GM12878 (cell line): ENCODE measurements at regions not wholly inside any gene's neighbourhood (a gene's known extent, or its start where the extent isn't known, plus 50 kb on each side); places are given as distances from the start of the nearest gene placed in this dataset.

Experiments
- ATAC-seq: fragments of 200-7000 bp; cut with Tn5 transposase; 3 replicates; pipeline ENCODE4 v1.9.1; 2020; ENCODE audit warnings: mild to moderate bottlenecking, moderate library complexity
- BruUV-seq: library from RNA; stranded (reverse); fragments of 400-500 nt; replicated peaks from 2 replicates; lab custom pipeline; 2021; lab: Mats Ljungman, UMichigan
- CTCF ChIA-PET: fragments of 300-600 bp; sonication (Branson Sonifier 250); formaldehyde crosslinking; extraction: SDS; loops from one replicate; lab custom pipeline; 2021; ENCODE audit warnings: inconsistent platforms; lab: Yijun Ruan, JAX
- POLR2A ChIA-PET: fragments of 350-600 bp; formaldehyde crosslinking; extraction: SDS; loops from one replicate; lab custom pipeline; 2021; ENCODE audit warnings: inconsistent platforms; lab: Charles Lee
- RAD21 ChIA-PET: fragments of 300-600 bp; sonication (Branson Sonifier 250); formaldehyde crosslinking; loops from one replicate; lab custom pipeline; 2023; ENCODE audit warnings: antibody characterized with exemption; ENCODE audit not compliant: unreplicated experiment; lab: Charles Lee
- SMC1A ChIA-PET: fragments of 300-600 bp; sonication (Branson Sonifier 250); formaldehyde crosslinking; loops from one replicate; lab custom pipeline; 2023; ENCODE audit not compliant: unreplicated experiment, uncharacterized antibody; lab: Charles Lee
- DNase-seq: peaks from one replicate; pipeline ENCODE4 v3.0.0-alpha.2; 2011; ENCODE audit warnings: low read depth, low spot score
- FAIRE-seq: peaks from 3 replicates; lab custom pipeline; 2011; peaks lifted over from hg19 to GRCh38; lab: Jason Lieb, UNC
- H2AFZ ChIP-seq: 2 replicates; pipeline ENCODE4 v1.6.0; 2011; ENCODE audit warnings: low read depth, low read length, control low read depth; ENCODE audit not compliant: control insufficient read depth
- H3K27ac ChIP-seq: 2 replicates; pipeline ENCODE4 v1.5.1; 2011; ENCODE audit warnings: control low read depth; ENCODE audit not compliant: control insufficient read depth, insufficient read depth
- H3K27me3 ChIP-seq, 2 experiments: replicated peaks in 1 of 2; 2 replicates each; pipeline versions ENCODE4 v1.6.0 to v1.6.1; 2011; ENCODE audit warnings: low read length in 1 of 2; ENCODE audit not compliant: control insufficient read depth in 2 of 2, insufficient read depth in 2 of 2
- H3K36me3 ChIP-seq, 2 experiments: 2 replicates each; pipeline ENCODE4 v1.5.1; 2011; ENCODE audit warnings: low read length in 1 of 2; ENCODE audit not compliant: control insufficient read depth in 2 of 2, insufficient read depth in 2 of 2
- H3K4me1 ChIP-seq: 2 replicates; pipeline ENCODE4 v1.6.1; 2011; ENCODE audit warnings: mild to moderate bottlenecking, low read length, moderate library complexity, mixed read lengths; ENCODE audit not compliant: control insufficient read depth, insufficient read depth
- H3K4me2 ChIP-seq: 2 replicates; pipeline ENCODE4 v1.6.0; 2011; ENCODE audit warnings: control low read depth; ENCODE audit not compliant: control insufficient read depth, insufficient read depth
- H3K4me3 ChIP-seq: fragments of 200-600 bp; sonication (generic); 2 replicates; pipeline ENCODE4 v1.5.1; 2016
- H3K79me2 ChIP-seq: 2 replicates; pipeline ENCODE4 v1.6.0; 2011; ENCODE audit warnings: low read length; ENCODE audit not compliant: control insufficient read depth, insufficient read depth
- H3K9ac ChIP-seq: 2 replicates; pipeline ENCODE4 v1.8.0; 2011; ENCODE audit warnings: low read length, control low read depth, mixed read lengths; ENCODE audit not compliant: control insufficient read depth, insufficient read depth
- H3K9me3 ChIP-seq: replicated peaks from 3 replicates; pipeline ENCODE4 v1.5.1; 2011; ENCODE audit warnings: mild to moderate bottlenecking, low read length; ENCODE audit not compliant: control insufficient read depth, insufficient read depth
- H4K20me1 ChIP-seq: 2 replicates; pipeline ENCODE4 v1.6.0; 2011; ENCODE audit not compliant: control insufficient read depth, insufficient read depth
- BCL3 ChIP-seq: IDR thresholded peaks from 2 replicates; pipeline ENCODE4 v1.6.1; 2011; ENCODE audit warnings: borderline replicate concordance, low read depth, mild to moderate bottlenecking, moderate library complexity, low read length; ENCODE audit not compliant: insufficient read depth, poor library complexity, severe bottlenecking
- BCLAF1 ChIP-seq: fragments of 450-650 bp; IDR thresholded peaks from 2 replicates; pipeline ENCODE4 v1.6.1; 2017; ENCODE audit warnings: antibody characterized with exemption, mild to moderate bottlenecking, moderate library complexity
- BMI1 ChIP-seq: fragments of 450-650 bp; IDR thresholded peaks from 2 replicates; pipeline ENCODE4 v1.6.1; 2016; ENCODE audit warnings: mild to moderate bottlenecking, moderate library complexity, borderline replicate concordance
- BRCA1 ChIP-seq: IDR thresholded peaks from 2 replicates; pipeline ENCODE4 v1.6.1; 2011; ENCODE audit warnings: low read depth, low read length, improper control_type of control experiment
- ETV6 ChIP-seq, 2 experiments: fragments of 450-650 bp in 1 of 2; IDR thresholded peaks in 1 of 2; conservative IDR thresholded peaks in 1 of 2; 2 replicates each; pipeline ENCODE4 v1.6.1; 2014; ENCODE audit warnings: antibody characterized with exemption in 1 of 2, borderline replicate concordance in 1 of 2, low read depth in 1 of 2, mild to moderate bottlenecking in 1 of 2, moderate library complexity in 1 of 2
- HDAC2 ChIP-seq: fragments of 200-600 bp; sonication (generic); IDR thresholded peaks from 2 replicates; pipeline ENCODE4 v1.6.1; 2017
- JUNB ChIP-seq: IDR thresholded peaks from 2 replicates; pipeline ENCODE4 v1.6.1; 2016; ENCODE audit warnings: antibody characterized with exemption, mild to moderate bottlenecking
- MXI1 ChIP-seq: fragments of 150-350 bp; IDR thresholded peaks from 2 replicates; pipeline ENCODE4 v1.6.1; 2011; ENCODE audit warnings: low read depth, mild to moderate bottlenecking, inconsistent platforms, low read length, improper control_type of control experiment
- NFXL1 ChIP-seq: fragments of 450-650 bp; IDR thresholded peaks from 2 replicates; pipeline ENCODE4 v1.6.1; 2017; ENCODE audit warnings: antibody characterized with exemption, mild to moderate bottlenecking, borderline replicate concordance
- NR2C1 ChIP-seq: fragments of 450-650 bp; IDR thresholded peaks from 2 replicates; pipeline ENCODE4 v1.6.1; 2017; ENCODE audit warnings: antibody characterized with exemption, mild to moderate bottlenecking, moderate library complexity
- POLR2AphosphoS5 ChIP-seq: IDR thresholded peaks from 2 replicates; pipeline ENCODE4 v1.6.1; 2011; ENCODE audit warnings: mild to moderate bottlenecking, low read length, inconsistent platforms
- RBBP5 ChIP-seq: fragments of 200-600 bp; sonication (generic); conservative IDR thresholded peaks from 2 replicates; pipeline ENCODE4 v1.6.1; 2016
- SPI1 ChIP-seq: IDR thresholded peaks from 2 replicates; pipeline ENCODE4 v1.6.1; 2011; ENCODE audit warnings: low read depth, mild to moderate bottlenecking, low read length, moderate library complexity, borderline replicate concordance; ENCODE audit not compliant: insufficient read depth
- SREBF1 ChIP-seq: IDR thresholded peaks from 2 replicates; pipeline ENCODE4 v1.6.1; 2012; ENCODE audit warnings: mild to moderate bottlenecking, low read length
- SRF ChIP-seq, 2 experiments: IDR thresholded peaks; 2 replicates each; pipeline ENCODE4 v1.6.1; 2011; ENCODE audit warnings: low read depth in 2 of 2, low read length in 2 of 2, mild to moderate bottlenecking in 1 of 2, moderate library complexity in 1 of 2
- TAF1 ChIP-seq: IDR thresholded peaks from 2 replicates; pipeline ENCODE4 v1.6.1; 2011; ENCODE audit warnings: mild to moderate bottlenecking, low read depth, low read length, borderline replicate concordance
- USF2 ChIP-seq: IDR thresholded peaks from 2 replicates; pipeline ENCODE4 v1.6.1; 2011; ENCODE audit warnings: low read depth, low read length, improper control_type of control experiment, borderline replicate concordance
- ZNF207 ChIP-seq: fragments of 450-650 bp; IDR thresholded peaks from 2 replicates; pipeline ENCODE4 v1.6.1; 2014; ENCODE audit warnings: antibody characterized with exemption, mild to moderate bottlenecking, borderline replicate concordance
- ZSCAN29 ChIP-seq: fragments of 450-650 bp; IDR thresholded peaks from 2 replicates; pipeline ENCODE4 v1.6.1; 2017; ENCODE audit warnings: mild to moderate bottlenecking, moderate library complexity
- WGBS: methylation state at CpG from one replicate; pipeline ENCODE4 v1.1.6; 2016; ENCODE audit warnings: low lambda C conversion rate; ENCODE audit not compliant: insufficient replicate concordance, insufficient coverage; ENCODE audit errors: missing lambda C conversion rate; 5-methylcytosine and 5-hydroxymethylcytosine counted together
- in situ Hi-C: fragments of 300-500 bp; cut with MboI; formaldehyde crosslinking; loops from 9 replicates; pipeline ENCODE4 v1.14.3; 2018; ENCODE audit warnings: mixed read lengths
- intact Hi-C: fragments of 100-400 bp; cut with micrococcal nuclease; formaldehyde crosslinking; loops from one replicate; pipeline ENCODE4 v1.14.2; 2022; ENCODE audit not compliant: unreplicated experiment

GRCh38 chr9:113721856-113722255 is 154.3 kb upstream of the ZNF618 start (continued):
- TF ChIP-seq USF2, result no peak
- TF ChIP-seq, all 136 proteins: peak for 0

GRCh38 chr9:113724202-113724601 is 151.9 kb upstream of the ZNF618 start:
- POLR2A ChIA-PET, result no interaction called here
- FAIRE-seq (no peak), ATAC-seq (no peak), DNase-seq (no peak)
- WGBS, result 30% methylated on average over 5 of the region's 6 CpGs
- no peak overlapping the region for H3K4me3 ChIP-seq
- SMC1A ChIA-PET, result no interaction called here
- no TSS peak for BruUV-seq
- H3K4me1 ChIP-seq, result no peaks in the 10 kb centered on the region
- no peaks in the 10 kb centered on the region for H3K79me2 ChIP-seq
- no peaks in the 10 kb centered on the region for H3K36me3 ChIP-seq
- RAD21 ChIA-PET, result no interaction called here
- CTCF ChIA-PET, result no interaction called here
- no peaks in the 10 kb centered on the region for H3K27me3 ChIP-seq
- H3K9ac ChIP-seq, result no peak overlapping the region
- H2AFZ ChIP-seq, result no peak overlapping the region
- H3K27ac ChIP-seq, result no peak overlapping the region
- no peak overlapping the region for H3K4me2 ChIP-seq
- H3K9me3 ChIP-seq, result no peaks in the 10 kb centered on the region
- TF ChIP-seq ZNF207, result no peak
- TF ChIP-seq BCL3, result no peak
- no peak for TF ChIP-seq SRF (IDR thresholded peaks at IDR 0.05; ENCODE audit: low read depth in 2 of 2, low read length in 2 of 2)
- no peak for TF ChIP-seq NFXL1
- no peak for TF ChIP-seq BRCA1
- TF ChIP-seq MXI1, result no peak
- no peak for TF ChIP-seq JUNB
- TF ChIP-seq RBBP5, result no peak
- TF ChIP-seq ZSCAN29, result no peak
- TF ChIP-seq TAF1, result no peak
- TF ChIP-seq POLR2AphosphoS5, result no peak
- TF ChIP-seq NR2C1, result no peak
- TF ChIP-seq BMI1, result no peak
- TF ChIP-seq SPI1, result no peak
- no peak for TF ChIP-seq SREBF1
- TF ChIP-seq ETV6 (conservative IDR thresholded peaks at IDR 0.05 in 1 of 2, IDR thresholded peaks at IDR 0.05 in 1 of 2; ENCODE audit: borderline replicate concordance in 1 of 2, low read depth in 1 of 2), result no peak
- TF ChIP-seq HDAC2, result no peak
- TF ChIP-seq BCLAF1, result no peak
- in situ Hi-C loops, result no loop called here
- H4K20me1 ChIP-seq, result no peaks in the 10 kb centered on the region
- intact Hi-C loops, result no loop called here
